ENCODE measurements at regions not wholly inside any gene's neighbourhood (a gene's known extent, or its start where the extent isn't known, plus 50 kb on each side); places are given as distances from the start of the nearest gene placed in this dataset.

GRCh38 chr10:105844676-105845570 is 1203.8 kb downstream of the SORCS3 start:
- no peak for DNase-seq

DNA sequence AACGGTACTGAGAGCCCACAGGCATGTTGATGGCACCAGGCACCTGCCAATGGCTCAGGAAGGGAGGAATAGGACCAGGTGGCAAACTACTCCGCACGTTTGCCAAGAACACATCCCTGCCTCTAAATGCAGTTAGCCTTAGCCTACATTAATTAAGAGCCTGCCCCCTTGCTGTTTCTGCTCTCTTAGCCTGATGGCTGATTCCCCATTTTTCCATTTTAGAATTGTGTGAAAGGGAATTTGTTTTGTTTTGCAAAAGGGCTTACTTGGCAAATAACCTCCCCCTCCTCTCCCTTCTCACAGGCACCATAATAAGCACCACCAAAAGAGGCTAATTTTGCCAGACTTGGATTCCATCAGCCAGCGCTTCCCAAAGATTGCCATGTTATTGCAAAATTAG is 1203.2 kb downstream of the SORCS3 start:
- DNase-seq = no peak

DNA sequence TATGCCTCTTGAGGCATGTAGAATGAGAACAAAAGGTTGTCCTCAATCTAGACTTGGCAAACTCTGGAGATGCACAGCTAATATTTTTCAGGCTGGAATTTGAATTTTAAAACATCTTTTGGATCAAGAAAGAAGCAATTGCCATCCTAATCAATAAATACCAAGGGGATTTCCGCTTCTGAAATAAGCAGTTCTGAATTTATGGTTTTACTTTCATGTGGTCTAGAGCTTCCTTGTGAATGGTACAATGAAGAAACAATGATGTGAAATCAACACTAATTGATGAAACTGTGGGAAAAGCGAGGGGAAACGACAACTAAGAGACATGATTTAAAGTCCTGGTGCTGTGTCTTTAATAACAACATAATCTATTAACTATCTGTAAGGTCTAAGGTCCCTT is 1202.7 kb downstream of the SORCS3 start:
- peak in 2 of 6 experiments; percentile 9 to 18 for DNase-seq

DNA sequence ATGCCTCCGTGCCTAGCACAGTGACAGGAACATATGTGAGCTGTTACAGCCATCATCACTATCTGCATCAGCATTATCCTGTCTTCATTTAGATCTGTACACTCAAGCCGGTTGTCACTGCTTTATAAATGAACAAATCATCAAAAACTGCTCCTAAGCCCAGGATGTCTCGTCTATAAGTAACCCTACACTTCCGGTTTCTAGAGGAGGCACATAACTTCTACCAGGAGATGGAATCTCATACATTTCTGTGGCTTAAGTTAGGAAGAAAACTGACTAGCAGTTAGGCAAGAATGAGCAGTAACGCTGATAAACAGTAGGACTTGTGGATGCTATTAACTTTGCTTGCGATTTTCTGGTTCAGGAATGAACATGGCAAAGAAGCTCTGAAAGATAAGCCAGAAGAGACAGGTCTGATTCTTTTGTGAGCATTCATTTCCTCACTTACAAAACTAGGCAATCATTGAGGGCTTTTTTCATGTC is 1199.2 kb downstream of the SORCS3 start:
- no peak for DNase-seq

GRCh38 chr10:105838392-105838791 is 1197.3 kb downstream of the SORCS3 start:
- peak in 1 of 6 experiments; percentile 21 for DNase-seq

DNA sequence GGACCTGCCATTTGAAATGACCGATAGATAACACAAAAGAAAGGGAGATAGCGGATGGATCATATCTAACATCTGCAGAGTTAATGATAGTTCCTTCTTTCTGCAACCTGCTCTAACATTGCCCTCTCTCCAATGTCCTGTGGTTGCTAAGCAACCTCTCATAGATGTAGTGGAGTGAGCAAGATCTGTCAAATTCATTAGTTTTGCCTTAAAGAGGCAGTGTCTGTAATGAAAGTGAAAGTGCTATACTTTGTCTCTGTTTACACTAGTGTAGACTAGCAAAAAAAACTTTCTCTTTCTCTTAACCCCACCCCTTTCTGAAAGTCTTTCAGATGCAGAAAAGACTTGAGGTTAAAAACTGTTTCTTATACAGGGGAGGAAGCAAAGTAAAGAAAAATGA is 1196.9 kb downstream of the SORCS3 start:
- DNase-seq = peak in 3 of 6 experiments; percentile 42 to 57 (median 51)

- no peak for DNase-seq
Observed at GRCh38 chr10:105834261-105835059, 1193.4 kb downstream of the SORCS3 start.

GRCh38 chr10:105827133-105827532 is 1186.0 kb downstream of the SORCS3 start:
- DNase-seq = no peak

GRCh38 chr10:105807935-105808587 is 1167.0 kb downstream of the SORCS3 start:
- no peak for DNase-seq

DNA sequence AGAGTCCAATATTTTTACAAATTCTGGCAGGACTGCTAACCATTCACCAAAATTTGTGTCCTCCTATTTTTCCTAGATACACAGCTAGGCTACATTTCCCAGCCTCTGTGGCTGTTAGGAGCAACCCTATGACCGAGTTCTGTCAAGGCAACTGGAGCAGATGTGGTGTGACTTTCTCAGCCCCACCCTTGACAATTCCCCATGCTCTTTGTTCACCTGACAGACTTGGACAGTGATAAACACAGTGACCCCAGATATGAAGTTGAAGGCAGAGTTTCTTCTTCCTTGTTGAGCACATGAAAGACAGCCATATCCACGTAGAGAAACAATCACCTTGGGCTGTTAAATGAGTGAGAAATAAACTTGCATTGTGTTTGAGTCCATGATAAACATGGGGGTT is 1162.1 kb downstream of the SORCS3 start:
- DNase-seq = no peak

- no peak for DNase-seq
Observed at GRCh38 chr10:105800641-105801040, 1159.6 kb downstream of the SORCS3 start.

GRCh38 chr10:105798328-105798889 is 1157.3 kb downstream of the SORCS3 start:
- DNase-seq = no peak

GRCh38 chr10:105797234-105797890 is 1156.3 kb downstream of the SORCS3 start:
- DNase-seq = peak in 2 of 6 experiments; percentile 5 to 16

GRCh38 chr10:105793071-105793470 is 1152.0 kb downstream of the SORCS3 start:
- DNase-seq = no peak

DNA sequence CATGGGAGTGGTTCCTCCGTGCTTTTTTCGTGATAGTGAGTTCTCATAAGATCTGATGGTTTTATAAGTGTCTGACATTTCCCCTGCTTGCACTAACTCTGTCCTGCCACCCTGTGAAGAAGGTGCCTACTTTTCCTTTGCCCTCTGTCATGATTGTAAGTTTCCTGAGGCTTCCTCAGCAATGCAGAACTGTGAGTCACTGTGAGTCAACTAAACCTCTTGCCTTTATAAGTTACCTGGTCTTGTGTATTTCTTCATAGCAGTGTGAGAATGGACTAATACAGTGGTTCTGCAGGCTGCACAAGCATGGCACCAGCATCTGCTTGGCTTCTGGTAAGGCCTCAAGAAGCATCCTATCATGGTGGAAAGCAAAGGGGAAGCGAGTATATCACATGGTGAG is 1144.6 kb downstream of the SORCS3 start:
- DNase-seq = no peak

DNA sequence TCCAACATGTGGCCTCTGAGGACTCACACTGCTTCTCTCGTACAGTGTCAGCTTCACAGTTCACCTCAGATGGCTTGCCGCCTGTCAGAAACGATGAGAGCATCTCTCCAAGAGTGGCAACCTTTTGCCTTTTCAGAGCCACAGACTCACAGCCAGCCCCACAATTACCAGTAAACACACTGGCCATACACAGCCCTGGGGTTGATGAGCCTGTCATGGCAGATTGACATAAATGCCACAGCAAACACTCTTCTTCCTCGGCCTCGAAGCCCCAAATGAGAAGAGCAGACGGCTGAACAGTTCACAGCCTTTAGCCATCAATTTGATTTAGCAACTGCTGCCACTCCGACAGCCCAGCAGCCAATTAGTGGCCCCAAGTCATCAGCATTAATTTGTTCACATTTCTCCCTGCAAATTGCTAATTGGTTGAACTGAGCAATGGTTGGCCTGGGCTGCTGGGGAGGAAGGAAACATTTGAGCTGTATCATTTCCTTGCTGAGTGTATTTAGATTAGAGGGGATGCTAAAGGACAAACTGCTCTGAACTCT is 1142.9 kb downstream of the SORCS3 start:
- DNase-seq = no peak

DNA sequence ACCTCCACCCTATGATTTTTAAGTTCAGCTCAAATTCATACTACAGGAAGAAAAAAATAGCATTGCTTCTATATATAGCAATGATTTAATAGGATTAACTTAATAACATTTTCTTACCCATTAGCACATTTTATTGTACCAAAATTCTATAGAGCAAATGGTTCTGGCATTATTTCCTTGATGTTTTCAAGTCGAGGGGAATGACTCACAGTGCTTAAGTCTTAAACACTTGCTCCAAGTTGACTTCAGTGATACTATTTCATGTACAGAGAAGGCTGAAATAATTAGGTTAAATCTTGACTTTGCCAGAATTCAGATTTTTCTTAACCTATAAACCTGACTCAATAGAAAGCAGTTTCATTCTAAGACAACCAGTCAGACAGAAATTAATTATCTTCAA is 1133.8 kb downstream of the SORCS3 start:
- no peak for DNase-seq

GRCh38 chr10:105774351-105774750 is 1133.3 kb downstream of the SORCS3 start:
- no peak for DNase-seq

- DNase-seq = no peak
Observed at GRCh38 chr10:105770524-105771212, 1129.6 kb downstream of the SORCS3 start.

- DNase-seq = no peak
Observed at GRCh38 chr10:105769248-105770184, 1128.4 kb downstream of the SORCS3 start.

Data from stimulated activated naive CD4-positive, alpha-beta T cell (primary cell).